DND-41 (cell line): ENCODE measurements at regions not wholly inside any gene's neighbourhood (a gene's known extent, or its start where the extent isn't known, plus 50 kb on each side); places are given as distances from the start of the nearest gene placed in this dataset.

Experiments used
- CTCF ChIP-seq: IDR thresholded peaks from 2 replicates; pipeline ENCODE4 v1.5.1; 2012; ENCODE audit warnings: borderline replicate concordance, low read length, moderate library complexity, mild to moderate bottlenecking; ENCODE audit not compliant: poor library complexity, severe bottlenecking; ENCODE audit errors: extremely low read depth
- EZH2 ChIP-seq: IDR thresholded peaks from 3 replicates; pipeline ENCODE4 v1.6.1; 2012; ENCODE audit warnings: borderline replicate concordance, low read depth, mild to moderate bottlenecking, moderate library complexity, low read length, inconsistent platforms; ENCODE audit not compliant: severe bottlenecking

DNA sequence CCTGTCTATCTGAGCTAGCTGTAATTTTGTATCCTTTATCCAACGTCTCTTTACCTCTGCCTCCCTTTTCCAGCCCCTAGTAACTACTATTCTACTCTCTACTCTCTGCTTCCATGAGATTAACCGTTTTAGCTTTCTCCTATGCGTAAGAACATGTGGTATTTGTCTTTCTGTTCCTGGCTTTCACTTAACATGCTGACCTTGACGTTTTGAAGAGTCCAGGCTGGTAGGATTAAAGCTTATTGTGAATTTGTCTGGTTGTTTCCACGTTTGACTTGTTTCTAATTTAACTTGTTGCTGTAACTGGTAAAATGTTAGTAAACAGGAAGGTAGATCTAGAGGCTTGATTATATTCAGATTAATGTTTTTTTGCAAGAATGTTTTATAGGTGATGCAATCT, 385.3 kb downstream of the PSAT1 start:
- no peak for TF ChIP-seq CTCF
- no peak for TF ChIP-seq EZH2
